Right lobe of liver (tissue), 4 donors: ENCODE measurements at regions not wholly inside any gene's neighbourhood (a gene's known extent, or its start where the extent isn't known, plus 50 kb on each side); places are given as distances from the start of the nearest gene placed in this dataset.

Experiments
- CTCF ChIP-seq, 4 donors: fragments of 200-600 bp in 3 of 4; fragments of 450-650 bp in 1 of 4; IDR thresholded peaks; one replicate each; pipeline versions ENCODE4 v1.5.1 to v1.8.0; 2016 to 2022; ENCODE audit warnings: antibody characterized with exemption in 4 of 4, mild to moderate bottlenecking in 2 of 4
- POLR2A ChIP-seq: fragments of 450-650 bp; IDR thresholded peaks from one replicate; pipeline ENCODE4 v1.6.1; 2017; ENCODE audit warnings: antibody characterized with exemption, mild to moderate bottlenecking
- donor health status: DM: no; HTN: no; CAD: no.
- donor health status: DM: no; HTN: no; CAD: no.
- donor health status: DM: no; HTN: yes; CAD: no.

DNA sequence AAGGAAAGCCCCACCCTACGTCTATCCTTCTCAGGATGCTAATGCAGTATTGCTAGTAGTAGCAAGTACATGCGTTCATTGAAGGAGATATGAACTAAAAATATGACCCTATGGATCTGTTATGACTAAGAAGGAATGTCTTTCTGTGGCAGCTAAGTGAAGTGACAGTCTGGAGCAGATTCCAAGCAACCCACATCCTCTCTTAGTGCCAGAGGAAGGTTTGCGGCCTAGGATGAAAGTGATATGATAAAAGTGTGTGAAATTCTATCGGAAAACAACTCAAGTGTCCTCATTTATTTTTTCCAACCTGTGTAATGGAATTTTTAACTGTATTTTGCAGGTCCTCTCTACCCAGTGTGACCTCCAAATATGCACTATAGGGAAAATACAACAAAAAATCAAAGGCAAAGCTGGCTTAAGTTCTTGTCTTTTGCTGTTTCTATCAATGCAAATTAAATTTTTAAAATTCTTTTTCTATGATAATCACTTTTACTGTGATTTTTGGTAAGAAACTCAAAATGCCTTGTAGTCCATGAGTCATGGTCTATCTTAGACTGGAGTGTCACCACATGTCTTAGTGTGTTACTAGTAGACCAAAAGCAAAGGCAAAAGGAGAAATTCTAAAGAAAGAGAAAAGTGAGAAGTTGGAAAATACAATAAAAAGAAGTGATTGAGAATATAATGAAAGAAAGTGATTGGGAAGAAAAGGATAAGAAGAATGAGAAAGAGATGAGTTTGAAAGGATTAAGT is 161.2 kb upstream of the TMCO5A start:
- TF ChIP-seq POLR2A (no peak), CTCF (IDR thresholded peaks at IDR 0.05) (no peak)
